SK-N-SH (cell line): ENCODE measurements at regions not wholly inside any gene's neighbourhood (a gene's known extent, or its start where the extent isn't known, plus 50 kb on each side); places are given as distances from the start of the nearest gene placed in this dataset.

ENCODE experiments used
- CTCF ChIA-PET: fragments of 300-600, 350-600 bp; formaldehyde crosslinking; extraction: SDS; loops from one replicate; lab custom pipeline; 2021; lab: Yijun Ruan, JAX
- POLR2A ChIA-PET: fragments of 350-600 bp; sonication (Branson Sonifier 250); formaldehyde crosslinking; extraction: SDS; loops from one replicate; lab custom pipeline; 2020; ENCODE audit warnings: antibody characterized with exemption, inconsistent platforms; lab: Yijun Ruan, JAX
- DNase-seq: peaks from one replicate; pipeline ENCODE4 v3.0.0; 2012
- H2AFZ ChIP-seq: fragments of 200-600 bp; sonication (generic); 2 replicates; pipeline ENCODE4 v1.8.1; 2016; ENCODE audit warnings: antibody characterized with exemption, mild to moderate bottlenecking, low read depth
- H3F3A ChIP-seq: fragments of 200-600 bp; sonication (generic); replicated peaks from 2 replicates; pipeline ENCODE3; 2016; ENCODE audit warnings: antibody characterized with exemption, mild to moderate bottlenecking; ENCODE audit not compliant: insufficient read depth
- H3K27ac ChIP-seq, 2 experiments: fragments of 200-500 bp in 1 of 2; fragments of 200-600 bp in 1 of 2; sonication (Bioruptor generic) in 1 of 2; sonication (generic), shearing (Covaris generic) in 1 of 2; 2 replicates each; pipeline versions ENCODE4 v1.5.1 to v1.6.1; 2014 to 2016; ENCODE audit warnings: low read depth in 2 of 2, inconsistent platforms in 1 of 2, low read length in 1 of 2, mild to moderate bottlenecking in 1 of 2, mixed read lengths in 1 of 2
- H3K27me3 ChIP-seq: fragments of 200-600 bp; sonication (generic), shearing (Covaris generic); 2 replicates; pipeline ENCODE4 v1.6.1; 2016; ENCODE audit warnings: mixed run types; ENCODE audit not compliant: insufficient read depth
- H3K36me3 ChIP-seq, 2 experiments: fragments of 200-500 bp in 1 of 2; fragments of 200-600 bp in 1 of 2; sonication (Bioruptor generic) in 1 of 2; sonication (generic) in 1 of 2; replicated peaks in 1 of 2; 2 replicates each; pipeline versions ENCODE3 to v1.5.1; 2014 to 2016; ENCODE audit warnings: low read length in 1 of 2, mild to moderate bottlenecking in 1 of 2; ENCODE audit not compliant: insufficient read depth in 2 of 2, control insufficient read depth in 1 of 2
- H3K4me1 ChIP-seq, 2 experiments: fragments of 200-500 bp in 1 of 2; fragments of 200-600 bp in 1 of 2; sonication (Bioruptor generic) in 1 of 2; sonication (generic), shearing (Covaris generic) in 1 of 2; 2 replicates each; pipeline versions ENCODE4 v1.5.1 to v1.6.1; 2014 to 2016; ENCODE audit warnings: low read depth in 1 of 2, low read length in 1 of 2, mixed run types in 1 of 2; ENCODE audit not compliant: insufficient read depth in 2 of 2, control insufficient read depth in 1 of 2
- H3K4me2 ChIP-seq: fragments of 200-600 bp; sonication (generic), shearing (Covaris generic); 2 replicates; pipeline ENCODE4 v1.6.1; 2017; ENCODE audit warnings: mixed run types
- H3K4me3 ChIP-seq, 2 experiments: fragments of 200-500 bp in 1 of 2; fragments of 200-600 bp in 1 of 2; sonication (Bioruptor generic) in 1 of 2; sonication (generic), shearing (Covaris generic) in 1 of 2; 2 replicates each; pipeline versions ENCODE4 v1.5.1 to v1.8.1; 2014 to 2016; ENCODE audit warnings: low read depth in 2 of 2, inconsistent platforms in 1 of 2, low read length in 1 of 2, mild to moderate bottlenecking in 1 of 2, mixed read lengths in 1 of 2, moderate library complexity in 1 of 2
- H3K79me2 ChIP-seq: fragments of 200-600 bp; sonication (generic); 2 replicates; pipeline ENCODE4 v1.8.1; 2017; ENCODE audit warnings: mild to moderate bottlenecking; ENCODE audit not compliant: insufficient read depth
- H3K9ac ChIP-seq: fragments of 200-600 bp; sonication (generic); 2 replicates; pipeline ENCODE4 v1.6.1; 2017; ENCODE audit warnings: mixed run types
- H3K9me2 ChIP-seq: fragments of 200-600 bp; sonication (generic); 2 replicates; pipeline ENCODE4 v1.6.1; 2017; ENCODE audit warnings: mixed run types
- H3K9me3 ChIP-seq: fragments of 200-600 bp; sonication (generic); 2 replicates; pipeline ENCODE4 v1.6.1; 2017; ENCODE audit warnings: mixed run types, mild to moderate bottlenecking, moderate library complexity
- H4K20me1 ChIP-seq: fragments of 200-600 bp; sonication (generic); 2 replicates; pipeline ENCODE4 v1.6.1; 2017; ENCODE audit warnings: mild to moderate bottlenecking, mixed run types; ENCODE audit not compliant: insufficient read depth
- CHD2 ChIP-seq: fragments of 150-350 bp; IDR thresholded peaks from 2 replicates; pipeline ENCODE4 v1.6.1; 2018; ENCODE audit warnings: low read length; ENCODE audit not compliant: partially characterized antibody
- CTCF ChIP-seq: fragments of 200-600 bp; sonication (generic); IDR thresholded peaks from 2 replicates; pipeline ENCODE4 v1.6.1; 2017; ENCODE audit warnings: antibody characterized with exemption, mild to moderate bottlenecking, moderate library complexity
- ELF1 ChIP-seq: IDR thresholded peaks from 2 replicates; pipeline ENCODE4 v1.4.0; 2012
- FOXM1 ChIP-seq: IDR thresholded peaks from 2 replicates; pipeline ENCODE4 v1.4.0; 2012; ENCODE audit warnings: low read depth, mild to moderate bottlenecking
- GABPA ChIP-seq: IDR thresholded peaks from 2 replicates; pipeline ENCODE4 v1.4.0; 2012; ENCODE audit warnings: low read depth, mild to moderate bottlenecking
- GATA2 ChIP-seq: sonication (generic); formaldehyde crosslinking; IDR thresholded peaks from 2 replicates; pipeline ENCODE4 v1.5.0; 2020; ENCODE audit warnings: mild to moderate bottlenecking, missing genetic modification reagents
- JUND ChIP-seq: IDR thresholded peaks from 2 replicates; pipeline ENCODE4 v1.4.0; 2012
- MAX ChIP-seq: IDR thresholded peaks from 2 replicates; pipeline ENCODE4 v1.4.0; 2012; ENCODE audit warnings: low read depth
- MEF2A ChIP-seq: IDR thresholded peaks from 2 replicates; pipeline ENCODE4 v1.4.0; 2012; ENCODE audit warnings: low read depth, borderline replicate concordance
- NFIC ChIP-seq: IDR thresholded peaks from 2 replicates; pipeline ENCODE4 v1.4.0; 2012; ENCODE audit warnings: borderline replicate concordance
- NRF1 ChIP-seq: IDR thresholded peaks from 2 replicates; pipeline ENCODE4 v1.6.1; 2012; ENCODE audit warnings: low read depth, mild to moderate bottlenecking, low read length
- PBX3 ChIP-seq: IDR thresholded peaks from 2 replicates; pipeline ENCODE4; 2012
- RAD21 ChIP-seq: IDR thresholded peaks from 2 replicates; pipeline ENCODE4 v1.6.1; 2012; ENCODE audit warnings: mild to moderate bottlenecking, low read length
- RCOR1 ChIP-seq: fragments of 150-350 bp; IDR thresholded peaks from 2 replicates; pipeline ENCODE4 v1.6.1; 2017; ENCODE audit warnings: antibody characterized with exemption, low read length
- RFX5 ChIP-seq: IDR thresholded peaks from 2 replicates; pipeline ENCODE4 v1.6.1; 2012; ENCODE audit warnings: mild to moderate bottlenecking, improper control_type of control experiment, low read length
- RXRA ChIP-seq: IDR thresholded peaks from 2 replicates; pipeline ENCODE4 v1.4.0; 2012; ENCODE audit warnings: low read depth, mild to moderate bottlenecking, borderline replicate concordance
- SIN3A ChIP-seq: IDR thresholded peaks from 2 replicates; pipeline ENCODE4 v1.6.1; 2012; ENCODE audit warnings: low read depth, mild to moderate bottlenecking, low read length, moderate library complexity, borderline replicate concordance
- TAF1 ChIP-seq: IDR thresholded peaks from 2 replicates; pipeline ENCODE4 v1.6.1; 2012; ENCODE audit warnings: low read depth, mild to moderate bottlenecking, low read length, moderate library complexity, borderline replicate concordance
- TCF12 ChIP-seq: IDR thresholded peaks from 2 replicates; pipeline ENCODE4 v1.4.0; 2012
- USF2 ChIP-seq: fragments of 150-350 bp; IDR thresholded peaks from 2 replicates; pipeline ENCODE4 v1.6.1; 2017; ENCODE audit warnings: antibody characterized with exemption, low read length, low read depth, borderline replicate concordance
- YY1 ChIP-seq: IDR thresholded peaks from 2 replicates; pipeline ENCODE4 v1.4.0; 2012; ENCODE audit warnings: low read depth, mild to moderate bottlenecking
- WGBS: methylation state at CpG from one replicate; pipeline ENCODE4 v1.1.6; 2017; ENCODE audit warnings: low lambda C conversion rate; 5-methylcytosine and 5-hydroxymethylcytosine counted together

GRCh38 chr6:91697010-91697695 is 1110.3 kb upstream of the MAP3K7 start:
- WGBS: 24% methylated on average over 3 of the region's 3 CpGs

GRCh38 chr6:91695221-91695620 is 1108.3 kb upstream of the MAP3K7 start:
- Histone ChIP-seq H4K20me1 (no peaks in the 10 kb centered on the region), H3K4me1 (no peaks in the 10 kb centered on the region), H3K36me3 (no peaks in the 10 kb centered on the region), H3F3A (no peaks in the 10 kb centered on the region), H3K79me2 (no peaks in the 10 kb centered on the region), H2AFZ (no peak overlapping the region), H3K9me3 (no peaks in the 10 kb centered on the region), H3K27me3 (no peaks in the 10 kb centered on the region), H3K9ac (no peak overlapping the region), H3K4me2 (no peak overlapping the region), H3K27ac (no peak overlapping the region), H3K9me2 (no peaks in the 10 kb centered on the region), H3K4me3 (no peak overlapping the region)
- no peak for DNase-seq
- 2% methylated on average over 3 of the region's 3 CpGs for WGBS
- ChIA-PET POLR2A (no interaction called here), CTCF (no interaction called here)
- TF ChIP-seq RXRA (no peak), TCF12 (no peak), MAX (no peak), CHD2 (no peak), GABPA (no peak), FOXM1 (no peak), RFX5 (no peak), TAF1 (no peak), JUND (no peak), RAD21 (no peak), RCOR1 (no peak), PBX3 (no peak), SIN3A (no peak), NFIC (no peak), GATA2 (CRISPR knock-in tag) (no peak), CTCF (no peak)

More at GRCh38 chr6:91697010-91697695, 1110.3 kb upstream of the MAP3K7 start:
- H3K27me3 ChIP-seq: no peaks in the 10 kb centered on the region
- H3F3A ChIP-seq: no peaks in the 10 kb centered on the region
- no peaks in the 10 kb centered on the region for H3K9me2 ChIP-seq
- no peak overlapping the region for H3K9ac ChIP-seq
- H2AFZ ChIP-seq: no peak overlapping the region
- no peaks in the 10 kb centered on the region for H4K20me1 ChIP-seq
- CTCF ChIA-PET: no interaction called here
- DNase-seq: no peak
- H3K9me3 ChIP-seq: no peaks in the 10 kb centered on the region
- H3K27ac ChIP-seq: no peak overlapping the region
- POLR2A ChIA-PET: no interaction called here
- no peak for TF ChIP-seq MEF2A
- TF ChIP-seq USF2: no peak
- no peak for TF ChIP-seq RAD21
- TF ChIP-seq CHD2: no peak
- no peak for TF ChIP-seq YY1
- no peak for TF ChIP-seq ELF1
- TF ChIP-seq NRF1: no peak
- no peaks in the 10 kb centered on the region for H3K36me3 ChIP-seq
- no peaks in the 10 kb centered on the region for H3K4me1 ChIP-seq
- H3K4me3 ChIP-seq: no peak overlapping the region
- H3K79me2 ChIP-seq: no peaks in the 10 kb centered on the region
- H3K4me2 ChIP-seq: no peak overlapping the region
